ENCODE measurements at regions not wholly inside any gene's neighbourhood (a gene's known extent, or its start where the extent isn't known, plus 50 kb on each side); places are given as distances from the start of the nearest gene placed in this dataset.

- H3K4me3 ChIP-seq (ENCODE audit: low read depth, low read length) = no peak overlapping the region
- TF ChIP-seq CTCF (IDR thresholded peaks at IDR 0.05; ENCODE audit: insufficient read depth, low read length) = no peak
- no peak for DNase-seq (ENCODE audit: low read depth)
These were observed 289.6 kb downstream of the DTWD2 start for GRCh38 chr5:118698774-118699173.

DNA sequence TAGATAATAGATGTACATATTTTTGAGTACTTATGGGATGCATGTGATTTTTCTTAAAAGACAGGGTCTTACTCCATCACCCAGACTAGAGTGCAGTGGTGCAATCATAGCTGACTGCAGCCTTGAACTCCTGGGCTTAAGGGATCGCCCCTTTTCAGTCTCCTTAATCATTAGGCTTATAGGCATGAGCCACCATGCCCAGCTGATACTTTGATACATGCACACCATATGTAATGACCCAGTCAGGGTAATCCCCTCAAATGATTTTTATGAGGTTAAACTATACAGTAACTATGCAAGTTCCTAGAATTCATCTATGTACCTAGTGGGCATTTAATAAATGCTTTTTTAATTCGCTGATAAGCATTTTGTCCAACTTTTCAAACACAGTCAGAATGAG, 292.3 kb downstream of the DTWD2 start:
- TF ChIP-seq CTCF (IDR thresholded peaks at IDR 0.05; ENCODE audit: insufficient read depth, low read length) = no peak
- no peak for DNase-seq (ENCODE audit: low read depth)
- H3K4me3 ChIP-seq (ENCODE audit: low read depth, low read length) = no peak overlapping the region

GRCh38 chr5:118692811-118693342, 295.5 kb downstream of the DTWD2 start:
- no peak for DNase-seq (ENCODE audit: low read depth)
- no peak overlapping the region for H3K4me3 ChIP-seq (ENCODE audit: low read depth, low read length)
- no peak for TF ChIP-seq CTCF (IDR thresholded peaks at IDR 0.05; ENCODE audit: insufficient read depth, low read length)

GRCh38 chr5:118687661-118688621, 300.4 kb downstream of the DTWD2 start:
- TF ChIP-seq CTCF (IDR thresholded peaks at IDR 0.05; ENCODE audit: insufficient read depth, low read length) = no peak
- no peak for DNase-seq (ENCODE audit: low read depth)
- no peak overlapping the region for H3K4me3 ChIP-seq (ENCODE audit: low read depth, low read length)

- no peak for DNase-seq (ENCODE audit: low read depth)
- TF ChIP-seq CTCF (IDR thresholded peaks at IDR 0.05; ENCODE audit: insufficient read depth, low read length) = no peak
- H3K4me3 ChIP-seq (ENCODE audit: low read depth, low read length) = no peak overlapping the region
These were observed 301.2 kb downstream of the DTWD2 start for GRCh38 chr5:118687100-118687499.

GRCh38 chr5:118681655-118682054, 306.7 kb downstream of the DTWD2 start:
- no peak overlapping the region for H3K4me3 ChIP-seq (ENCODE audit: low read depth, low read length)
- DNase-seq (ENCODE audit: low read depth) = no peak
- no peak for TF ChIP-seq CTCF (IDR thresholded peaks at IDR 0.05; ENCODE audit: insufficient read depth, low read length)

Data from fibroblast of the aortic adventitia (primary cell).